SK-N-MC (cell line): ENCODE measurements at regions not wholly inside any gene's neighbourhood (a gene's known extent, or its start where the extent isn't known, plus 50 kb on each side); places are given as distances from the start of the nearest gene placed in this dataset.

Experiments used
- DNase-seq: peaks from one replicate; pipeline ENCODE4 v3.0.0-alpha.2; 2011; ENCODE audit warnings: low read depth, low spot score
- H3K27ac ChIP-seq: fragments of 200-600 bp; sonication (generic); 2 replicates; pipeline ENCODE4 v1.5.1; 2016; ENCODE audit warnings: mixed run types
- H3K36me3 ChIP-seq: fragments of 200-600 bp; sonication (generic); 2 replicates; pipeline ENCODE4 v1.6.1; 2017; ENCODE audit warnings: antibody characterized with exemption, low read length, mixed read lengths; ENCODE audit not compliant: insufficient read depth
- H3K4me3 ChIP-seq: fragments of 200-600 bp; sonication (generic); 2 replicates; pipeline ENCODE4 v1.5.1; 2016
- H3K9ac ChIP-seq: fragments of 200-600 bp; sonication (generic); 2 replicates; pipeline ENCODE4 v1.8.0; 2017; ENCODE audit warnings: mixed run types, mixed read lengths; ENCODE audit not compliant: insufficient read length
- H3K9me3 ChIP-seq: fragments of 200-600 bp; sonication (generic); 2 replicates; pipeline ENCODE4 v1.6.1; 2017; ENCODE audit warnings: low read depth, mild to moderate bottlenecking, antibody characterized with exemption, low read length, moderate library complexity, mixed read lengths
- EZH2 ChIP-seq: fragments of 200-600 bp; sonication (generic); IDR thresholded peaks from one replicate; pipeline ENCODE4 v1.6.1; 2017; ENCODE audit warnings: antibody characterized with exemption
- FOXP2 ChIP-seq: optimal IDR thresholded peaks from 2 replicates; pipeline ENCODE3; 2011; ENCODE audit warnings: mild to moderate bottlenecking, moderate library complexity; ENCODE audit not compliant: insufficient read depth; ENCODE audit errors: extremely low read length, control extremely low read depth
- POLR2AphosphoS5 ChIP-seq: IDR thresholded peaks from 2 replicates; pipeline ENCODE4 v1.6.1; 2012; ENCODE audit warnings: mild to moderate bottlenecking, low read depth, low read length, borderline replicate concordance

GRCh38 chr20:10856237-10857015, 182.6 kb upstream of the JAG1 start:
- Histone ChIP-seq H3K36me3 (no peaks in the 10 kb centered on the region), H3K9me3 (no peaks in the 10 kb centered on the region), H3K9ac (no peak overlapping the region), H3K4me3 (no peak overlapping the region), H3K27ac (no peak overlapping the region)
- no peak for DNase-seq
- TF ChIP-seq POLR2AphosphoS5 (no peak), FOXP2 (no peak), EZH2 (no peak)

- no peak overlapping the region for H3K9ac ChIP-seq
- no peak overlapping the region for H3K27ac ChIP-seq
- no peak for DNase-seq
- H3K36me3 ChIP-seq: no peaks in the 10 kb centered on the region
- no peaks in the 10 kb centered on the region for H3K9me3 ChIP-seq
- H3K4me3 ChIP-seq: no peak overlapping the region
- no peak for TF ChIP-seq FOXP2
- TF ChIP-seq POLR2AphosphoS5: no peak
- no peak for TF ChIP-seq EZH2
These were observed 183.7 kb upstream of the JAG1 start for GRCh38 chr20:10857352-10858070.

- Histone ChIP-seq H3K9me3 (no peaks in the 10 kb centered on the region), H3K36me3 (no peaks in the 10 kb centered on the region), H3K9ac (no peak overlapping the region), H3K27ac (no peak overlapping the region), H3K4me3 (no peak overlapping the region)
- no peak for DNase-seq
- TF ChIP-seq POLR2AphosphoS5: no peak
- TF ChIP-seq FOXP2: no peak
- TF ChIP-seq EZH2: no peak
These were observed 187.3 kb upstream of the JAG1 start for GRCh38 chr20:10861090-10861489.

- DNase-seq: no peak
- no peaks in the 10 kb centered on the region for H3K36me3 ChIP-seq
- H3K27ac ChIP-seq: no peak overlapping the region
- H3K4me3 ChIP-seq: no peak overlapping the region
- TF ChIP-seq EZH2 (no peak), POLR2AphosphoS5 (no peak), FOXP2 (no peak)
- no peaks in the 10 kb centered on the region for H3K9me3 ChIP-seq
- no peak overlapping the region for H3K9ac ChIP-seq
These were observed 187.8 kb upstream of the JAG1 start for GRCh38 chr20:10861619-10862018.

- Histone ChIP-seq H3K36me3 (no peaks in the 10 kb centered on the region), H3K9ac (no peak overlapping the region), H3K9me3 (no peaks in the 10 kb centered on the region), H3K4me3 (no peak overlapping the region), H3K27ac (no peak overlapping the region)
- TF ChIP-seq FOXP2: no peak
- TF ChIP-seq EZH2: no peak
- TF ChIP-seq POLR2AphosphoS5: no peak
- DNase-seq: no peak
These were observed 189.7 kb upstream of the JAG1 start for GRCh38 chr20:10863337-10864060.

GRCh38 chr20:10864076-10864672, 190.4 kb upstream of the JAG1 start:
- no peaks in the 10 kb centered on the region for H3K36me3 ChIP-seq
- TF ChIP-seq EZH2: no peak
- no peak for TF ChIP-seq FOXP2
- TF ChIP-seq POLR2AphosphoS5: no peak
- H3K9ac ChIP-seq: no peak overlapping the region
- DNase-seq: no peak
- no peak overlapping the region for H3K27ac ChIP-seq
- no peak overlapping the region for H3K4me3 ChIP-seq
- H3K9me3 ChIP-seq: no peaks in the 10 kb centered on the region

- Histone ChIP-seq H3K9me3 (no peaks in the 10 kb centered on the region), H3K36me3 (no peaks in the 10 kb centered on the region), H3K4me3 (no peak overlapping the region), H3K27ac (no peak overlapping the region), H3K9ac (no peak overlapping the region)
- no peak for DNase-seq
- TF ChIP-seq POLR2AphosphoS5 (no peak), EZH2 (no peak), FOXP2 (no peak)
These were observed 194.5 kb upstream of the JAG1 start for GRCh38 chr20:10868299-10868698.

GRCh38 chr20:10873026-10873425, 199.2 kb upstream of the JAG1 start:
- Histone ChIP-seq H3K9ac (no peak overlapping the region), H3K9me3 (no peaks in the 10 kb centered on the region), H3K27ac (no peak overlapping the region), H3K4me3 (no peak overlapping the region), H3K36me3 (no peaks in the 10 kb centered on the region)
- TF ChIP-seq FOXP2 (no peak), POLR2AphosphoS5 (no peak), EZH2 (no peak)
- no peak for DNase-seq
